GM08714 (cell line): ENCODE measurements at regions not wholly inside any gene's neighbourhood (a gene's known extent, or its start where the extent isn't known, plus 50 kb on each side); places are given as distances from the start of the nearest gene placed in this dataset.
"Not testable (repeated sequence)": the region's sequence is repeated elsewhere in the genome, so short reads cannot be mapped to it uniquely, and the experiment has no call there.

Experiments used
- H3K4me3 ChIP-seq: fragments of 200-500 bp; sonication (Bioruptor generic); 2 replicates; pipeline ENCODE4 v1.5.1; 2014; ENCODE audit warnings: mild to moderate bottlenecking, low read length, inconsistent platforms
- ZNF274 ChIP-seq: IDR thresholded peaks from 2 replicates; pipeline ENCODE4 v1.6.1; 2012; ENCODE audit warnings: mild to moderate bottlenecking, low read depth, low read length

GRCh38 chr4:59539401-59539800 lies 1660.7 kb upstream of the ADGRL3 start:
- TF ChIP-seq ZNF274: no peak
- no peak overlapping the region for H3K4me3 ChIP-seq

- TF ChIP-seq ZNF274: no peak
- no peak overlapping the region for H3K4me3 ChIP-seq
Observed at GRCh38 chr4:59540311-59540710, 1659.8 kb upstream of the ADGRL3 start.

GRCh38 chr4:59553063-59553720 lies 1646.9 kb upstream of the ADGRL3 start:
- TF ChIP-seq ZNF274: no peak
- H3K4me3 ChIP-seq: peak overlapping the region; percentile 13; the same call in 1 of the 2 replicates

- no peak overlapping the region for H3K4me3 ChIP-seq
- no peak for TF ChIP-seq ZNF274
Observed at GRCh38 chr4:59553721-59554091, 1646.4 kb upstream of the ADGRL3 start.

- H3K4me3 ChIP-seq: not testable (repeated sequence)
Observed at GRCh38 chr4:59556191-59556590, 1643.9 kb upstream of the ADGRL3 start.

GRCh38 chr4:59560141-59560648 lies 1639.9 kb upstream of the ADGRL3 start:
- H3K4me3 ChIP-seq: not testable (repeated sequence)

- no peak for TF ChIP-seq ZNF274
- H3K4me3 ChIP-seq: no peak overlapping the region
Observed at GRCh38 chr4:59565836-59566235, 1634.3 kb upstream of the ADGRL3 start.

GRCh38 chr4:59570860-59571476 lies 1629.2 kb upstream of the ADGRL3 start:
- TF ChIP-seq ZNF274: no peak
- no peak overlapping the region for H3K4me3 ChIP-seq

- TF ChIP-seq ZNF274: no peak
- H3K4me3 ChIP-seq: no peak overlapping the region
Observed at GRCh38 chr4:59571805-59572430, 1628.2 kb upstream of the ADGRL3 start.

GRCh38 chr4:59583845-59584568 lies 1616.1 kb upstream of the ADGRL3 start:
- no peak overlapping the region for H3K4me3 ChIP-seq
- no peak for TF ChIP-seq ZNF274

- H3K4me3 ChIP-seq: no peak overlapping the region
- TF ChIP-seq ZNF274: no peak
Observed at GRCh38 chr4:59597536-59598329, 1602.4 kb upstream of the ADGRL3 start.

- no peak for TF ChIP-seq ZNF274
- no peak overlapping the region for H3K4me3 ChIP-seq
Observed at GRCh38 chr4:59598330-59598618, 1601.9 kb upstream of the ADGRL3 start.

GRCh38 chr4:59608466-59608865 lies 1591.7 kb upstream of the ADGRL3 start:
- no peak overlapping the region for H3K4me3 ChIP-seq
- no peak for TF ChIP-seq ZNF274

- H3K4me3 ChIP-seq: no peak overlapping the region
- TF ChIP-seq ZNF274: no peak
Observed at GRCh38 chr4:59612235-59612634, 1587.9 kb upstream of the ADGRL3 start.
